ENCODE measurements at regions not wholly inside any gene's neighbourhood (a gene's known extent, or its start where the extent isn't known, plus 50 kb on each side); places are given as distances from the start of the nearest gene placed in this dataset.
"Not testable (repeated sequence)": the region's sequence is repeated elsewhere in the genome, so short reads cannot be mapped to it uniquely, and the experiment has no call there.

- DNase-seq = no peak
Observed at GRCh38 chr12:46711756-46712155, 114.0 kb downstream of the SLC38A4 start.

GRCh38 chr12:46710125-46710743 lies 115.6 kb downstream of the SLC38A4 start:
- DNase-seq = no peak

DNA sequence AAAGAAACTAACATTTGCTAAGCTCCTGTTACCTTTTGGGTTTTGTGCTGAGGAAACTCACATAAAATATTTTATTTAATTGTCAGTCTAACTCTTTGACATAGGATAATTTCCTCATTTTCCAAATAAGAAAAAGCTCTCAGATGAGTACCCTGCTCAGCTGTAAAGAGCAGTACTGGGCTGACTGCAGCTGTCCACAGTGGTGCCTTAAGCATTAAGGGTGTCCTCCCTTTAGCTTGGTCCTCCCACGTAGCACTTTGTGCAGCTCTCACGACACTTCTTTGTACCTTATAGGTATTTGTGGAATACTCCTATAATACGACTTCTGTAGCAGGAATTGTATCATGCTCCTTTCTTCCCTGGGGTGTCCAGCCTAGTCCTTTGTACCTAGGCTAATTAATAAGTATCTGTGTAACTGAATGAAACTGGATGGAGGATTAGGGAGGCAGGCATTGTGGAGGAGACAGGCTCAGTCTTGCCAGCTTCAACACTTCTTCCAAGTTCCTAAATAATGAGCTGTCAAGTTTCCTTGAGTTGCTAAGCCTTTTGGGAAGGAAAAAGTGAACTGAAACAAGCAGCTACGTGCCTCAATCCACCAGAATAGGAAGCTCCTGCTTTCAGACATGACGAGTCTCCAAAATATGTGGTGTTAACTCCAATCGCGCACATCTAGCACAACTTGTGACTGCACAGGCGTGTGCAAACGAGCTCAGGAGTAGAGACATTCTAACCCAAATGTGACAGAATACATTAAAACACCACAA lies 123.0 kb downstream of the SLC38A4 start:
- no peak for DNase-seq

DNA sequence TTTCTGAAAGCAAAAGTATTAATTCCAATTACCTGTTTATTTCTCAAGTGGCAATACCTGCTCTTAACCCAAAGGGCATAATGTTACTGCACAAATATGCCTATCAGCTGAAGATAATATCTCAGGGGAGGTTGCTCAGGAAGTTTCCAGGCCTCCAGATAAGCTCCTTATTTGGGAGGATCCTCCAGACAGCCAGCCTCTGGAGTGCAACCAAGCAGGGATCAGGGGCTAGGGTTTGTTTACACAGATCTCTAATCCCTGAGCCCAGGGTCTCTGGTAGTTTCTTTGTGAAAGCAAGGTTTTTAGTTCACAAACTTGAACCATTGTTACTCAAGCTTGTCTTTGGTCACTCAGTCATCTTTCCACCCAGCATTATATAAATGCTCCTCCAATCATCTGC lies 124.4 kb downstream of the SLC38A4 start:
- DNase-seq = no peak

GRCh38 chr12:46699986-46700385 lies 125.8 kb downstream of the SLC38A4 start:
- no peak for DNase-seq

- no peak for DNase-seq
Observed at GRCh38 chr12:46698003-46698402, 127.8 kb downstream of the SLC38A4 start.

DNA sequence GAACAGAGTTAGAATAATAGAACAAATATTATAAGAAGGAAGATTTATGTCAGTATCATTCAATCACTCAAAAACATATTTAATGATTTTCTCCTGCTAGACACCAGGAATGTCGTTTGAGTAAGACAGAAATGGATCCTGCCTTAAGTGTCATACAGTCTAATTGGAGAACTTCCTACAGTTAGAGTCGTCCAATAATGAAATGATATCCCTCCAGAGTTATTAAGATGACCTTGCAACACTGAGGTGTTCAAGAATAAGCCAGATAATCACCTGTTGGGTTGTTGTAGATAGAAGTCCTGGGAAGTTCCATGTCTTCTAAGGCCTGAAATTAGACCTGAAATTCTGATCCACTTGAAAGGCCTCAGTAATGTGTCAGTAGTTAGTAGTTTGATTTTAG lies 132.3 kb downstream of the SLC38A4 start:
- no peak for DNase-seq

DNA sequence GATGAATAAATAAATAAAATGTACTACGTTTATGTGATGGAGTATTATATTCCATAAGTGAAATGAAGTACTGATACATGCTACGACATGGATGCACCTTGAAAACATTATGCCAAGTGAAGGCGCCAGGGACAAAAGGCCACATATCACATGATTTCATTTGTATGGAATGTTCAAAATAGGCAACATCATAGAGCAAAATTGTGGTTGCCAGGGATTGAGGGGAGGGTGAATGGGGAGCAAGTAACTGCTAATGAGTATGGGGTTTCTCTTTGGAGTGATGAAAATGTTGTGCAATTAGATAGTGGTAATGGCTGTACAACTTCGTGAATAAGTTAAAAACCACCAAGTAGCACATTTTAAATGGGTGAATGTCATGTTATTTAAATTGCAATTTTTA lies 132.8 kb downstream of the SLC38A4 start:
- DNase-seq = no peak

DNA sequence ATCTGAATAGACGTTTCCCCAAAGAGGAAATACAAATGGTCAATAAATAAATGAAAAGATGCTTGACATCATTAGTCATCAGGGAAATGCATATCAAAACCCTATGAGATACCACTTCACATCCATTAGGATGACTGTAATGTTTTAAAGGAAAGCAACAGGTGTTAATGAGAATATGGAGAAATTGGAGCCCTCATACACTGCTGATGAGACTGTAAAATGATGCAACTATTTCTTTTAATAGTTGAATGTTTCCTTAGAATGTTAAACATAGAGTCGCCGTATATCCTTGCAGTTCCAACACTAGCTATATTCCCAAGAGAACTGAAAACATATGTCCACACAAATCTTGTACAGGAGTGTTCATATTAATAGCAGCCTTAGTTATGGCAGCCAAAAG lies 133.2 kb downstream of the SLC38A4 start:
- no peak for DNase-seq

- DNase-seq = no peak
Observed at GRCh38 chr12:46686267-46686942, 139.4 kb downstream of the SLC38A4 start.

DNA sequence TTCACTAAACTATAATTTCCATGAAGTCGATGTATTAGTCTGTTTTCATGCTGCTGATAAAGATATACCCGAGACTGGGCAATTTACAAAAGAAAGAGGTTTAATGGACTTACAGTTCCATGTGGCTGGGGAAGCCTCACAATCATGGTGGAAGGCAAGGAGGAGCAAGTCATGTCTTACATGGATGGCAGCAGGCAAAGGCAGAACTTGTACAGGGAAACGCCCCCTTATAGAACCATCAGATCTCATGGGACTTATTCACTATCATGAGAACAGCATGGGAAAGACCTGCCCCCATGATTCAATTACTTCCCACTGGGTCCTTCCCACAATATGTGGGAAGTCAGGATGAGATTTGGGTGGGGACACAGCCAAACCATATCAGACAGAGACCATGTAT lies 141.6 kb downstream of the SLC38A4 start:
- not testable (repeated sequence) for DNase-seq

- DNase-seq = no peak
Observed at GRCh38 chr12:46682148-46682547, 143.6 kb downstream of the SLC38A4 start.

- DNase-seq = no peak
Observed at GRCh38 chr12:46680506-46680905, 145.3 kb downstream of the SLC38A4 start.

- DNase-seq = no peak
Observed at GRCh38 chr12:46679754-46680153, 146.0 kb downstream of the SLC38A4 start.

DNA sequence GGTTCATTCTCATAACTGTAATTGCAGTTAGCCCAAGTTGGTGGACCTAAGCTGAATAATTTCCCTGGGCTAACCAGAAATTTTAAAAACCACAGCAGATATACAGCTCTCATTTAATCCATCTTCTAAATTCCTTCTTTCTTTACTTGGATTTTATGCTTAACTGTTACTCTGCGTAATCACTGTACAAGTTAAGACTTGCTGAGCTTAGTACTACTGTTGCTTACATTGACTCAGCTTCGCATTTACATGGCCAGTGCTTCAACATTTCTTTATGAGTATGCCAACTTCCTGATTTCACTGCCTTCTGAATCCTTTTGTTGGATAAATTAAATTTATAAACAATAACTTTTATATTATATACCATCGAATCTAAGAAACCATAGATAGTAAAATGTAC lies 147.4 kb downstream of the SLC38A4 start:
- no peak for DNase-seq

DNA sequence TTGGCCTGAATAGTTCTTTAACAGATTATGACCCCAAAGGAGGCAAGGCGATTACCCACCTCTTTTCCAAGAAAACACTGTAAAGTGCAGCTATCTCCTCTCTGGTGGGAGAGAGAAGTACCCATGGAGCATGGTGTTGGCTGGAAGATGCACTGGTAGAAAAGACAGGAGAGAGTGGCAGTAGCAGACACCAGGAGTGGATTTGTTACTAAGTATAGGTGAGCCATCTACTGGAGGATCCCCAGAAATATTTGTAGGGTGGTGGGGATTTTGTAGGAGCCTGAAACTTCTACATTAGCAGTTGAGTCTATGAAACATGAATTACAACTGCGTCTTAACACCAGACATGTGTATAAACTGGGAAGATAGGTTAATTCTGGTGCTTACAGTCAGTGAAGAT lies 148.0 kb downstream of the SLC38A4 start:
- peak in 1 of 2 donors; percentile 45 for DNase-seq

- DNase-seq = no peak
Observed at GRCh38 chr12:46676797-46677520, 148.8 kb downstream of the SLC38A4 start.

DNA sequence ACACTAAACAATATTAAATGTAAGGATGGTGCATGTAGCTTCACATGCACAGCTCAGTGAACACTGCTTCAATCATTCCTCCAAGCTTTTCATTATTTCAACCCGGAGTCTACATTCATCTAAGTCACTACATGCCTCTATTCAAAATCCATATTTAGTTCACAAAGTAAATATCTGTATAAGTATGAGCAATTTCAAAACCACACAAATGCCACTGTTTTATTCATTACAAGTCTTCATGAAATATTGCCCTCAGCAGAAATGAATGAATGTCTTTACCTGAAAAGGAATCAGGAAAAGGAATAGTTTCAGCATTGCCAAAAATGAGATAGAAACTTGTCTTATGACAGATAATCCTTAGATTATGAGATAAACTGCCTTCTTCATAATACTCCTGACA lies 149.4 kb downstream of the SLC38A4 start:
- no peak for DNase-seq

- DNase-seq = no peak
Observed at GRCh38 chr12:46675736-46676135, 150.1 kb downstream of the SLC38A4 start.

GRCh38 chr12:46674800-46675199 lies 151.0 kb downstream of the SLC38A4 start:
- no peak for DNase-seq

- no peak for DNase-seq
Observed at GRCh38 chr12:46674129-46674528, 151.7 kb downstream of the SLC38A4 start.

GRCh38 chr12:46671102-46671501 lies 154.7 kb downstream of the SLC38A4 start:
- no peak for DNase-seq

DNA sequence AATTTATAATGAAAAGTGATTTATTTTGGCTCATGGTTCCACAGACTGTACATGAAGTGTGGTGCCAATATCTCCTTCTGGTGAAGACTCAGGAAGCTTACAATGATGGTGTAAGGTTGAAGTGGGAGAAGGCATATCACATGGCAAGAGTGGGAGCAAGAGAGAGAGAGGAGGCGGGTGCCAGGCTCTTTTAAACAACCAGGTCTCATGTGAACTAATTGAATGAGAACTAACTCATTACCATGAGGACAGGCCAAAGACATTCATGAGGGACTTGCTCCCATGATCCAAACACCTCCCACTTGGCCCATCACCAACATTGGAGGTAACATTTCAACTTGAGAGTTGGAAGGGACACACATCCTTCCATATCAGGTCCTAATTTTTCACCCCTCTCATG lies 155.2 kb downstream of the SLC38A4 start:
- DNase-seq = no peak

DNA sequence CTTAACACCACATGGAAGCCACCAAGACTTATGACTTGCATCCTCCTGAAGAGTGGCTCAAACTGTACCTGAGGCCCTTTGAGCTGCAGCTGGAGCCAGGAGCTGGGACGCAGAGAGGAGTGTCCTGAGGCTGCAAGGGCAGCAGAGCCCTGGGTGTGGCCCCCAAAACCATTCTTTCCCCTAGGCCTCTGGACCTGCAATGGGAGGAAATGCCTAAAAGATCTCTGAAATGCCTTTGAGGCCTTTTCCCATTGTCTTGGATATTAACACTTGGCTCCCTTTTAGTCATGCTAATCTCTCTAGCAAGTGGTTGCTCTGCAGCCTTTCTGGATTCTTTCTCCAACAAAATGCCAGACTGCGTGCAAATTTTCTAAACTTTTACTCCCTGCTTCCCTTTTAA lies 156.1 kb downstream of the SLC38A4 start:
- DNase-seq = no peak
